GM12875 (cell line): ENCODE measurements at regions not wholly inside any gene's neighbourhood (a gene's known extent, or its start where the extent isn't known, plus 50 kb on each side); places are given as distances from the start of the nearest gene placed in this dataset.
"Not testable (repeated sequence)": the region's sequence is repeated elsewhere in the genome, so short reads cannot be mapped to it uniquely, and the experiment has no call there.

Source experiments
- H3K4me3 ChIP-seq: one replicate; pipeline ENCODE4 v1.5.1; 2011; ENCODE audit warnings: low read depth, low read length, control low read depth
- TF ChIP-seq, protein P1 (sequence below): IDR thresholded peaks from 2 replicates; pipeline ENCODE4 v1.5.1; 2011; ENCODE audit warnings: low read depth, mild to moderate bottlenecking, control low read depth, inconsistent platforms, low read length, moderate library complexity, borderline replicate concordance; ENCODE audit not compliant: insufficient read depth

DNA sequence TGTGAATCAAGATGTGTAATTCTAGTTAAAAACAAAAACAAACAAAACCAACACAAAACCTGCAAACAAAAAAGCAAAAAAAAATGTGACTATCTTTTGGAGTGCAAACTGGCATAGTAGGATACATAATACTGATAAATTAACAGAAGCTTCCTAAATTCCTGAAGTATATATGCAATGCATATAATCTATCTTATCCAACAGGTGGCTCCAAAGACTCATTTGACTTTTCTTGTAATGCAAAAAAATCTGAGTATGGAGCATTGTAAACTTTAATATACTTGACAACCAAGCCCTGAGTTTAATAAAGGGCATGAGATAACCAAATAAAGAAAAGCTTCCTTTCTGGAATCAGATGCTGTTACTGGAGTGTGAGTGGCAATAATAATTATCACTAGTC is 1003.6 kb downstream of the FSCB start:
- H3K4me3 ChIP-seq = no peak overlapping the region
- TF ChIP-seq, protein P1, sequence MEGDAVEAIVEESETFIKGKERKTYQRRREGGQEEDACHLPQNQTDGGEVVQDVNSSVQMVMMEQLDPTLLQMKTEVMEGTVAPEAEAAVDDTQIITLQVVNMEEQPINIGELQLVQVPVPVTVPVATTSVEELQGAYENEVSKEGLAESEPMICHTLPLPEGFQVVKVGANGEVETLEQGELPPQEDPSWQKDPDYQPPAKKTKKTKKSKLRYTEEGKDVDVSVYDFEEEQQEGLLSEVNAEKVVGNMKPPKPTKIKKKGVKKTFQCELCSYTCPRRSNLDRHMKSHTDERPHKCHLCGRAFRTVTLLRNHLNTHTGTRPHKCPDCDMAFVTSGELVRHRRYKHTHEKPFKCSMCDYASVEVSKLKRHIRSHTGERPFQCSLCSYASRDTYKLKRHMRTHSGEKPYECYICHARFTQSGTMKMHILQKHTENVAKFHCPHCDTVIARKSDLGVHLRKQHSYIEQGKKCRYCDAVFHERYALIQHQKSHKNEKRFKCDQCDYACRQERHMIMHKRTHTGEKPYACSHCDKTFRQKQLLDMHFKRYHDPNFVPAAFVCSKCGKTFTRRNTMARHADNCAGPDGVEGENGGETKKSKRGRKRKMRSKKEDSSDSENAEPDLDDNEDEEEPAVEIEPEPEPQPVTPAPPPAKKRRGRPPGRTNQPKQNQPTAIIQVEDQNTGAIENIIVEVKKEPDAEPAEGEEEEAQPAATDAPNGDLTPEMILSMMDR = no peak

DNA sequence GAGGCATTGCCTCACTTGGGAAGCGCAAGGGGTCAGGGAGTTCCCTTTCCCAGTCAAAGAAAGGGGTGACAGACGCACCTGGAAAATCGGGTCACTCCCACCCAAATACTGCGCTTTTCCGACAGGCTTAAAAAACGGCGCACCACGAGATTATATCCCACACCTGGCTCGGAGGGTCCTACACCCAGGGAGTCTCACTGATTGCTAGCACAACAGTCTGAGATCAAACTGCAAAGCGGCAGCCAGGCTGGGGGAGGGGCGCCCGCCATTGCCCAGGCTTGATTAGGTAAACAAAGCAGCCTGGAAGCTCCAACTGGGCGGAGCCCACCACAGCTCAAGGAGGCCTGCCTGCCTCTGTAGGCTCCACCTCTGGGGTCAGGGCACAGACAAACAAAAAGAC is 1014.7 kb downstream of the FSCB start:
- H3K4me3 ChIP-seq = not testable (repeated sequence)

GRCh38 chr14:43483415-43483814 is 1023.7 kb downstream of the FSCB start:
- TF ChIP-seq, protein P1 = no peak
- no peak overlapping the region for H3K4me3 ChIP-seq

DNA sequence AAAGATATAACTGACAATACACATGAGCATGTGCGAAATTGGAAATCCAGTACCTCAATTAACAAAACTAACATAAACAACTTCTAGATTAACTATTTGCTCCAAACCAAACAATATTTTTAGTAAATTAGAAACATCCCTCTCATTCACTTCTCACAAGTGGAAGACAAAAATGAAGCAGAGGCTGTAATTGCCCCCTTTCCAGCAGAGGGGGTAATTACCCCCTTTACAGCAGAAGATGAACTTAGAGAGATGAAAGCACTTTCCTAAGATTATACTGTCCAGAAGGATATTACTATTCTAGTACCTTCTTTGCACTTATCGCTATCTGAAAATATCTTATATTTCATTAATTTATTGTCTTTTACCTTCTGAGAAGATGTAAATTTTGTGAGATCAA is 1025.2 kb downstream of the FSCB start:
- no peak overlapping the region for H3K4me3 ChIP-seq
- TF ChIP-seq, protein P1 = no peak

GRCh38 chr14:43480976-43481375 is 1026.1 kb downstream of the FSCB start:
- TF ChIP-seq, protein P1 = no peak

GRCh38 chr14:43479596-43480195 is 1027.4 kb downstream of the FSCB start:
- TF ChIP-seq, protein P1 = no peak
- H3K4me3 ChIP-seq = no peak overlapping the region

More at GRCh38 chr14:43480976-43481375, 1026.1 kb downstream of the FSCB start:
- no peak overlapping the region for H3K4me3 ChIP-seq

GRCh38 chr14:43476822-43477221 is 1030.3 kb downstream of the FSCB start:
- TF ChIP-seq, protein P1 = no peak
- no peak overlapping the region for H3K4me3 ChIP-seq
